RWPE2 (cell line): ENCODE measurements at regions not wholly inside any gene's neighbourhood (a gene's known extent, or its start where the extent isn't known, plus 50 kb on each side); places are given as distances from the start of the nearest gene placed in this dataset.

Experiments
- ATAC-seq: fragments of 200-7000 bp; cut with Tn5 transposase; 3 replicates; pipeline ENCODE4 v1.9.1; 2021; ENCODE audit warnings: low read depth
- DNase-seq: peaks from one replicate; pipeline ENCODE4 v3.0.0-alpha.2; 2020; ENCODE audit warnings: low spot score
- H3K27ac ChIP-seq: fragments of 450-650 bp; 2 replicates; pipeline ENCODE4 v1.5.1; 2017; ENCODE audit warnings: mild to moderate bottlenecking; ENCODE audit not compliant: poor library complexity, severe bottlenecking
- H3K27me3 ChIP-seq: fragments of 250-450 bp; sonication (Bioruptor Pico); 2 replicates; pipeline ENCODE4 v1.5.1; 2021; ENCODE audit warnings: mild to moderate bottlenecking, moderate library complexity; ENCODE audit not compliant: insufficient read depth, poor library complexity, severe bottlenecking
- H3K36me3 ChIP-seq: fragments of 250-450 bp; sonication (Bioruptor Pico); 2 replicates; pipeline ENCODE4 v1.5.1; 2020; ENCODE audit warnings: low read depth, mild to moderate bottlenecking, moderate library complexity
- H3K4me1 ChIP-seq: fragments of 250-450 bp; sonication (Bioruptor Pico); 2 replicates; pipeline ENCODE4 v1.5.1; 2021; ENCODE audit warnings: mild to moderate bottlenecking, moderate library complexity; ENCODE audit not compliant: insufficient read depth, poor library complexity, severe bottlenecking
- H3K4me3 ChIP-seq: fragments of 250-450 bp; sonication (Bioruptor Pico); 2 replicates; pipeline ENCODE4 v1.5.1; 2021; ENCODE audit warnings: mild to moderate bottlenecking, moderate library complexity; ENCODE audit not compliant: severe bottlenecking
- H3K9me3 ChIP-seq: fragments of 250-450 bp; sonication (Bioruptor Pico); 2 replicates; pipeline ENCODE4 v1.5.1; 2021; ENCODE audit warnings: mild to moderate bottlenecking, moderate library complexity; ENCODE audit not compliant: severe bottlenecking
- CTCF ChIP-seq: fragments of 450-650 bp; IDR thresholded peaks from one replicate; pipeline ENCODE4 v1.5.1; 2017; ENCODE audit warnings: mild to moderate bottlenecking, moderate library complexity; ENCODE audit not compliant: poor library complexity, severe bottlenecking

- no peak overlapping the region for H3K4me3 ChIP-seq
- no peak for ATAC-seq
- no peaks in the 10 kb centered on the region for H3K4me1 ChIP-seq
- no peak for DNase-seq
- H3K27me3 ChIP-seq: no peaks in the 10 kb centered on the region
- no peaks in the 10 kb centered on the region for H3K9me3 ChIP-seq
- H3K27ac ChIP-seq: no peak overlapping the region
- TF ChIP-seq CTCF: no peak
- no peaks in the 10 kb centered on the region for H3K36me3 ChIP-seq
These were observed 290.1 kb downstream of the TCERG1L start for GRCh38 chr10:131021246-131021895.

GRCh38 chr10:131021969-131022368 lies 289.6 kb downstream of the TCERG1L start:
- DNase-seq (no peak), ATAC-seq (no peak)
- Histone ChIP-seq H3K9me3 (no peaks in the 10 kb centered on the region), H3K4me3 (no peak overlapping the region), H3K27me3 (no peaks in the 10 kb centered on the region), H3K4me1 (no peaks in the 10 kb centered on the region), H3K27ac (no peak overlapping the region), H3K36me3 (no peaks in the 10 kb centered on the region)
- no peak for TF ChIP-seq CTCF

GRCh38 chr10:131022369-131022768 lies 289.2 kb downstream of the TCERG1L start:
- Histone ChIP-seq H3K4me3 (no peak overlapping the region), H3K27me3 (no peaks in the 10 kb centered on the region), H3K27ac (no peak overlapping the region), H3K36me3 (no peaks in the 10 kb centered on the region), H3K4me1 (no peaks in the 10 kb centered on the region), H3K9me3 (no peaks in the 10 kb centered on the region)
- ATAC-seq (no peak), DNase-seq (no peak)
- TF ChIP-seq CTCF: no peak

GRCh38 chr10:131022981-131023380 lies 288.5 kb downstream of the TCERG1L start:
- no peaks in the 10 kb centered on the region for H3K9me3 ChIP-seq
- ATAC-seq (no peak), DNase-seq (no peak)
- no peaks in the 10 kb centered on the region for H3K4me1 ChIP-seq
- no peaks in the 10 kb centered on the region for H3K27me3 ChIP-seq
- TF ChIP-seq CTCF: no peak
- H3K27ac ChIP-seq: no peak overlapping the region
- H3K4me3 ChIP-seq: no peak overlapping the region
- H3K36me3 ChIP-seq: no peaks in the 10 kb centered on the region
